HepG2 (cell line): ENCODE measurements at regions not wholly inside any gene's neighbourhood (a gene's known extent, or its start where the extent isn't known, plus 50 kb on each side); places are given as distances from the start of the nearest gene placed in this dataset.

Experiments
- ATAC-seq: fragments of 200-7000 bp; cut with Tn5 transposase; 3 replicates; pipeline ENCODE4 v1.9.1; 2020; ENCODE audit warnings: mild to moderate bottlenecking, moderate library complexity
- BruUV-seq: library from RNA; stranded (reverse); fragments of 400-500 nt; replicated peaks from 2 replicates; lab custom pipeline; 2021; lab: Mats Ljungman, UMichigan
- CTCF ChIA-PET: fragments of 300-600 bp; formaldehyde crosslinking; extraction: SDS; loops from one replicate; lab custom pipeline; 2021; ENCODE audit warnings: low total read pairs, inconsistent platforms, low intra/inter-chr PET ratio; lab: Yijun Ruan, JAX
- POLR2A ChIA-PET: fragments of 350-600 bp; sonication (Branson Sonifier 250); formaldehyde crosslinking; loops from one replicate; lab custom pipeline; 2020; ENCODE audit warnings: antibody characterized with exemption, inconsistent platforms; lab: Yijun Ruan, JAX
- DNase-seq: peaks from one replicate; pipeline ENCODE4 v3.0.0-alpha.2; 2015; ENCODE audit warnings: low spot score
- FAIRE-seq: peaks from 3 replicates; lab custom pipeline; 2011; peaks lifted over from hg19 to GRCh38; lab: Jason Lieb, UNC
- H2AFZ ChIP-seq: one replicate; pipeline ENCODE4 v1.6.1; 2011; ENCODE audit warnings: low read length, inconsistent platforms
- H3K27ac ChIP-seq: fragments of 300-600 bp; 3 replicates; pipeline ENCODE4 v1.8.0; 2011; ENCODE audit warnings: mixed run types, mild to moderate bottlenecking, mixed read lengths, low read length, inconsistent platforms; ENCODE audit not compliant: insufficient read depth; ENCODE audit errors: extremely low read length
- H3K27me3 ChIP-seq, 2 experiments: fragments of 200-600 bp in 1 of 2; 2 replicates in 1 of 2; 3 replicates in 1 of 2; pipeline versions ENCODE4 v1.6.0 to v1.8.0; 2011; ENCODE audit warnings: low read length in 2 of 2, mild to moderate bottlenecking in 2 of 2, moderate library complexity in 2 of 2, inconsistent platforms in 1 of 2; ENCODE audit not compliant: insufficient read depth in 2 of 2, control insufficient read depth in 1 of 2
- H3K36me3 ChIP-seq, 2 experiments: fragments of 200-600 bp in 1 of 2; replicated peaks in 1 of 2; 2 replicates in 1 of 2; 3 replicates in 1 of 2; pipeline versions ENCODE4 v1.5.1 to v1.8.0; 2011; ENCODE audit warnings: low read length in 2 of 2, inconsistent platforms in 1 of 2; ENCODE audit not compliant: insufficient read depth in 2 of 2, control insufficient read depth in 1 of 2
- H3K4me1 ChIP-seq: 2 replicates; pipeline ENCODE4 v1.5.1; 2012; ENCODE audit warnings: low read length, inconsistent platforms; ENCODE audit not compliant: insufficient read depth
- H3K4me2 ChIP-seq: 2 replicates; pipeline ENCODE4 v1.6.0; 2011; ENCODE audit warnings: low read depth, low read length, inconsistent platforms
- H3K4me3 ChIP-seq, 3 experiments: fragments of 200-600 bp in 1 of 3; sonication (generic), shearing (Covaris generic) in 1 of 3; replicated peaks in 1 of 3; 2 replicates each; pipeline ENCODE4 v1.5.1; 2011 to 2016; ENCODE audit warnings: low read length in 3 of 3, inconsistent platforms in 2 of 3, low read depth in 2 of 3, mild to moderate bottlenecking in 2 of 3, control low read depth in 1 of 3, mixed read lengths in 1 of 3; ENCODE audit not compliant: insufficient read depth in 1 of 3
- H3K79me2 ChIP-seq: one replicate; pipeline ENCODE4 v1.6.1; 2011; ENCODE audit warnings: low read length, inconsistent platforms; ENCODE audit not compliant: insufficient read depth
- H3K9ac ChIP-seq: 2 replicates; pipeline ENCODE4 v1.6.0; 2011; ENCODE audit warnings: mild to moderate bottlenecking, low read depth, low read length, inconsistent platforms; ENCODE audit not compliant: insufficient read depth
- H3K9me3 ChIP-seq: 2 replicates; pipeline ENCODE4 v1.5.1; 2012; ENCODE audit warnings: mild to moderate bottlenecking, low read length
- H4K20me1 ChIP-seq: 2 replicates; pipeline ENCODE4 v1.6.0; 2011; ENCODE audit warnings: inconsistent platforms, mild to moderate bottlenecking, low read length, moderate library complexity; ENCODE audit not compliant: insufficient read depth
- ATF2 ChIP-seq: sonication (generic); formaldehyde crosslinking; IDR thresholded peaks from 2 replicates; pipeline ENCODE4 v1.4.0; 2020; ENCODE audit warnings: missing genetic modification reagents
- ATF7-NPFF ChIP-seq: sonication (generic); formaldehyde crosslinking; IDR thresholded peaks from 2 replicates; pipeline ENCODE4 v1.8.1; 2023; ENCODE audit warnings: mild to moderate bottlenecking, low read depth, missing genetic modification reagents, moderate library complexity
- GRHL1 ChIP-seq: sonication (generic); formaldehyde crosslinking; conservative IDR thresholded peaks from 2 replicates; pipeline ENCODE4 v1.8.0; 2022; ENCODE audit warnings: missing genetic modification reagents
- HOXA9 ChIP-seq: sonication (generic); formaldehyde crosslinking; IDR thresholded peaks from 2 replicates; pipeline ENCODE4 v1.8.1; 2022; ENCODE audit warnings: missing genetic modification reagents, mild to moderate bottlenecking, moderate library complexity, borderline replicate concordance
- JDP2 ChIP-seq: sonication (generic); formaldehyde crosslinking; IDR thresholded peaks from 2 replicates; pipeline ENCODE4 v1.8.1; 2022; ENCODE audit warnings: missing genetic modification reagents, borderline replicate concordance
- MAF1 ChIP-seq: sonication (generic); formaldehyde crosslinking; IDR thresholded peaks from 2 replicates; pipeline ENCODE4 v1.5.0; 2020; ENCODE audit warnings: missing genetic modification reagents, borderline replicate concordance
- MAX ChIP-seq: IDR thresholded peaks from 2 replicates; pipeline ENCODE4 v1.6.1; 2012; ENCODE audit warnings: inconsistent platforms
- MIER3 ChIP-seq: IDR thresholded peaks from 2 replicates; pipeline ENCODE4 v1.6.1; 2016; ENCODE audit warnings: missing compliant biosample characterization, borderline replicate concordance
- RBFOX2 ChIP-seq: fragments of 200-400 bp; formaldehyde crosslinking; IDR thresholded peaks from 2 replicates; pipeline ENCODE4 v1.6.1; 2017; ENCODE audit warnings: low read depth, mild to moderate bottlenecking, low read length
- SCMH1 ChIP-seq: sonication (generic); formaldehyde crosslinking; IDR thresholded peaks from 2 replicates; pipeline ENCODE4 v1.9.0; 2021; ENCODE audit warnings: missing genetic modification reagents, mild to moderate bottlenecking, borderline replicate concordance
- SETDB1 ChIP-seq: sonication (generic); formaldehyde crosslinking; IDR thresholded peaks from 2 replicates; pipeline ENCODE4 v1.5.1; 2020; ENCODE audit warnings: missing genetic modification reagents, mild to moderate bottlenecking, borderline replicate concordance
- SIX4 ChIP-seq: sonication (generic); formaldehyde crosslinking; IDR thresholded peaks from 2 replicates; pipeline ENCODE4 v1.4.0; 2020; ENCODE audit warnings: missing genetic modification reagents
- TOE1 ChIP-seq: sonication (generic); formaldehyde crosslinking; IDR thresholded peaks from 2 replicates; pipeline ENCODE4 v1.4.0; 2020; ENCODE audit warnings: mild to moderate bottlenecking, missing genetic modification reagents
- WIZ ChIP-seq: sonication (generic); formaldehyde crosslinking; IDR thresholded peaks from 2 replicates; pipeline ENCODE4 v1.5.1; 2020; ENCODE audit warnings: mild to moderate bottlenecking, missing genetic modification reagents
- ZBTB21 ChIP-seq: sonication (generic); formaldehyde crosslinking; IDR thresholded peaks from 2 replicates; pipeline ENCODE4 v1.4.0; 2020; ENCODE audit warnings: missing genetic modification reagents
- ZBTB25 ChIP-seq: IDR thresholded peaks from 2 replicates; pipeline ENCODE4 v1.6.1; 2018; ENCODE audit warnings: missing genetic modification reagents
- ZNF235 ChIP-seq: sonication (generic); formaldehyde crosslinking; IDR thresholded peaks from 2 replicates; pipeline ENCODE4 v1.8.1; 2023; ENCODE audit warnings: mild to moderate bottlenecking, missing genetic modification reagents, borderline replicate concordance
- ZNF331 ChIP-seq: sonication (generic); formaldehyde crosslinking; IDR thresholded peaks from 2 replicates; pipeline ENCODE4 v1.4.0; 2020; ENCODE audit warnings: missing genetic modification reagents
- ZNF503 ChIP-seq: sonication (generic); formaldehyde crosslinking; IDR thresholded peaks from 2 replicates; pipeline ENCODE4 v1.4.0; 2020; ENCODE audit warnings: missing genetic modification reagents
- ZNF691 ChIP-seq: sonication (generic); formaldehyde crosslinking; IDR thresholded peaks from 2 replicates; pipeline ENCODE4 v1.4.0; 2020; ENCODE audit warnings: missing genetic modification reagents, low read depth, mild to moderate bottlenecking, borderline replicate concordance
- WGBS: methylation state at CpG from one replicate; pipeline ENCODE4 v1.1.6; 2017; ENCODE audit warnings: low lambda C conversion rate; 5-methylcytosine and 5-hydroxymethylcytosine counted together
- in situ Hi-C: cut with HindIII; loops from 2 replicates; pipeline ENCODE4 v1.10.0; 2017; ENCODE audit warnings: low pct_unique_long_range_greater_than_20kb; ENCODE audit not compliant: extremely low pct_ligation_motif_present
- intact Hi-C: fragments of 100-400 bp; cut with micrococcal nuclease; formaldehyde crosslinking; loops from one replicate; pipeline ENCODE4 v1.10.0; 2022; ENCODE audit not compliant: unreplicated experiment

- Histone ChIP-seq H3K9me3 (peaks cover 48% of the 10 kb centered on the region), H3K79me2 (no peaks in the 10 kb centered on the region), H4K20me1 (no peaks in the 10 kb centered on the region), H3K36me3 (no peaks in the 10 kb centered on the region), H3K4me1 (no peaks in the 10 kb centered on the region), H3K4me2 (no peak overlapping the region), H3K9ac (no peak overlapping the region), H3K4me3 (no peak overlapping the region), H3K27ac (no peak overlapping the region), H2AFZ (no peak overlapping the region), H3K27me3 (no peaks in the 10 kb centered on the region)
- in situ Hi-C loops (no loop called here), intact Hi-C loops (no loop called here)
- CTCF ChIA-PET: no interaction called here
- DNase-seq (no peak), ATAC-seq (no peak), FAIRE-seq (no peak)
- POLR2A ChIA-PET: no interaction called here
- TF ChIP-seq MIER3 (CRISPR knock-in tag): no peak
- no peak for TF ChIP-seq JDP2 (CRISPR knock-in tag)
- no peak for TF ChIP-seq SETDB1
- TF ChIP-seq RBFOX2: no peak
- no peak for TF ChIP-seq MAF1
- no peak for TF ChIP-seq ATF7-NPFF (CRISPR knock-in tag)
- TF ChIP-seq SCMH1 (CRISPR knock-in tag): no peak
- no peak for TF ChIP-seq MAX
- no peak for TF ChIP-seq TOE1 (CRISPR knock-in tag)
- TF ChIP-seq ATF2 (CRISPR knock-in tag): no peak
- no peak for TF ChIP-seq WIZ (CRISPR knock-in tag)
- no peak for TF ChIP-seq GRHL1 (CRISPR knock-in tag)
- TF ChIP-seq ZNF331 (CRISPR knock-in tag): no peak
- no peak for TF ChIP-seq ZBTB25 (CRISPR knock-in tag)
- TF ChIP-seq ZNF691: no peak
- no peak for TF ChIP-seq SIX4 (CRISPR knock-in tag)
- no peak for TF ChIP-seq ZBTB21
- no peak for TF ChIP-seq ZNF503 (CRISPR knock-in tag)
- TF ChIP-seq HOXA9: no peak
- TF ChIP-seq ZNF235: no peak
- no TSS peak for BruUV-seq
- 20% methylated on average over 7 of the region's 7 CpGs for WGBS
Measured at GRCh38 chr2:82780050-82780449, 1679.0 kb downstream of the SUCLG1 start.
